ENCODE measurements at regions not wholly inside any gene's neighbourhood (a gene's known extent, or its start where the extent isn't known, plus 50 kb on each side); places are given as distances from the start of the nearest gene placed in this dataset.

- Histone ChIP-seq H3K36me3 (ENCODE audit: control insufficient read depth in 1 of 2, insufficient read depth in 2 of 2, low read length in 2 of 2) (no peaks in the 10 kb centered on the region), H3K4me1 (ENCODE audit: control insufficient read depth in 1 of 2, insufficient read depth in 2 of 2, low read length in 2 of 2) (no peaks in the 10 kb centered on the region), H3K9ac (ENCODE audit: low read length) (no peak overlapping the region), H3K79me2 (ENCODE audit: insufficient read depth, low read length) (no peaks in the 10 kb centered on the region), H3K4me2 (ENCODE audit: low read length) (no peak overlapping the region), H4K20me1 (ENCODE audit: insufficient read depth) (no peaks in the 10 kb centered on the region), H3K27me3 (ENCODE audit: insufficient read depth, low read length) (no peaks in the 10 kb centered on the region), H3K4me3 (replicated peaks in 1 of 2; ENCODE audit: low read depth in 1 of 2, low read length in 2 of 2) (no peak overlapping the region), H2AFZ (ENCODE audit: low read depth, low read length, poor library complexity, severe bottlenecking) (no peak overlapping the region), H3K27ac (ENCODE audit: low read depth, low read length) (no peak overlapping the region), H3K9me3 (ENCODE audit: control insufficient read depth in 1 of 2, insufficient read depth in 1 of 2, low read depth in 1 of 2, low read length in 2 of 2) (no peaks in the 10 kb centered on the region), H3K9me2 (ENCODE audit: insufficient read depth) (no peaks in the 10 kb centered on the region)
- intact Hi-C loops (cut with micrococcal nuclease): no loop called here
- ChIA-PET RAD21 (ENCODE audit: low non-redundant PET in 1 of 2, low total read pairs in 2 of 2, uncharacterized antibody in 2 of 2, unreplicated experiment in 2 of 2) (no interaction called here), POLR2A (no interaction called here), CTCF (interaction anchor here (1.7 kb wide), 1 partner anchor 13 kb away, joined by 3 read pairs; no protein-coding TSS in a partner anchor)
- BruUV-seq (replicated peaks): no TSS peak
- no peak for TF ChIP-seq EGR1 (IDR thresholded peaks at IDR 0.05; ENCODE audit: low read depth)
- no peak for DNase-seq (ENCODE audit: low read depth, low spot score)
- no peak for ATAC-seq
Measured at GRCh38 chr1:227472772-227473171, 90.6 kb upstream of the ZNF678 start.

GRCh38 chr1:227470688-227471087, 92.7 kb upstream of the ZNF678 start:
- no peak for ATAC-seq
- no peak overlapping the region for H2AFZ ChIP-seq (ENCODE audit: low read depth, low read length, poor library complexity, severe bottlenecking)
- H3K36me3 ChIP-seq (ENCODE audit: control insufficient read depth in 1 of 2, insufficient read depth in 2 of 2, low read length in 2 of 2): no peaks in the 10 kb centered on the region
- no peak overlapping the region for H3K9ac ChIP-seq (ENCODE audit: low read length)
- no peaks in the 10 kb centered on the region for H3K4me1 ChIP-seq (ENCODE audit: control insufficient read depth in 1 of 2, insufficient read depth in 2 of 2, low read length in 2 of 2)
- no peaks in the 10 kb centered on the region for H3K9me3 ChIP-seq (ENCODE audit: control insufficient read depth in 1 of 2, insufficient read depth in 1 of 2, low read depth in 1 of 2, low read length in 2 of 2)
- ChIA-PET RAD21 (ENCODE audit: low non-redundant PET in 1 of 2, low total read pairs in 2 of 2, uncharacterized antibody in 2 of 2, unreplicated experiment in 2 of 2) (no interaction called here), POLR2A (no interaction called here), CTCF (no interaction called here)
- DNase-seq (ENCODE audit: low read depth, low spot score): no peak
- no peaks in the 10 kb centered on the region for H3K79me2 ChIP-seq (ENCODE audit: insufficient read depth, low read length)
- TF ChIP-seq EZH2 (IDR thresholded peaks at IDR 0.05): no peak
- TF ChIP-seq SIN3A (IDR thresholded peaks at IDR 0.05; ENCODE audit: low read depth): no peak
- no peak for TF ChIP-seq TCF7L2 (IDR thresholded peaks at IDR 0.05; ENCODE audit: borderline replicate concordance, extremely low read depth, insufficient read depth, insufficient read length)
- TF ChIP-seq CTCF (IDR thresholded peaks at IDR 0.05 in 2 of 3, conservative IDR thresholded peaks at IDR 0.05 in 1 of 3; ENCODE audit: borderline replicate concordance in 1 of 3, insufficient read depth in 1 of 3, low read depth in 2 of 3, low read length in 2 of 3): no peak
- no peak for TF ChIP-seq ZNF274 (IDR thresholded peaks at IDR 0.05; ENCODE audit: low read depth, low read length)
- no peak for TF ChIP-seq ELF1 (IDR thresholded peaks at IDR 0.05; ENCODE audit: borderline replicate concordance, low read depth)
- TF ChIP-seq FOSL1 (IDR thresholded peaks at IDR 0.05; ENCODE audit: low read depth): no peak
- TF ChIP-seq CEBPB (IDR thresholded peaks at IDR 0.05; ENCODE audit: low read depth): no peak
- H3K4me2 ChIP-seq (ENCODE audit: low read length): no peak overlapping the region
- H3K27me3 ChIP-seq (ENCODE audit: insufficient read depth, low read length): no peaks in the 10 kb centered on the region
- no TSS peak for BruUV-seq (replicated peaks)
- no peaks in the 10 kb centered on the region for H4K20me1 ChIP-seq (ENCODE audit: insufficient read depth)
- H3K9me2 ChIP-seq (ENCODE audit: insufficient read depth): no peaks in the 10 kb centered on the region
- H3K27ac ChIP-seq (ENCODE audit: low read depth, low read length): no peak overlapping the region
- H3K4me3 ChIP-seq (replicated peaks in 1 of 2; ENCODE audit: low read depth in 1 of 2, low read length in 2 of 2): no peak overlapping the region
- intact Hi-C loops (cut with micrococcal nuclease): no loop called here
